GM19467 (cell line): ENCODE measurements at regions not wholly inside any gene's neighbourhood (a gene's known extent, or its start where the extent isn't known, plus 50 kb on each side); places are given as distances from the start of the nearest gene placed in this dataset.
"Not testable (repeated sequence)": the region's sequence is repeated elsewhere in the genome, so short reads cannot be mapped to it uniquely, and the experiment has no call there.

Experiments
- ATAC-seq: cut with Tn5 transposase; IDR thresholded peaks from one replicate; pipeline ENCODE4 v1.9.1; 2021; ENCODE audit warnings: mild to moderate bottlenecking, moderate library complexity; ENCODE audit not compliant: unreplicated experiment

DNA sequence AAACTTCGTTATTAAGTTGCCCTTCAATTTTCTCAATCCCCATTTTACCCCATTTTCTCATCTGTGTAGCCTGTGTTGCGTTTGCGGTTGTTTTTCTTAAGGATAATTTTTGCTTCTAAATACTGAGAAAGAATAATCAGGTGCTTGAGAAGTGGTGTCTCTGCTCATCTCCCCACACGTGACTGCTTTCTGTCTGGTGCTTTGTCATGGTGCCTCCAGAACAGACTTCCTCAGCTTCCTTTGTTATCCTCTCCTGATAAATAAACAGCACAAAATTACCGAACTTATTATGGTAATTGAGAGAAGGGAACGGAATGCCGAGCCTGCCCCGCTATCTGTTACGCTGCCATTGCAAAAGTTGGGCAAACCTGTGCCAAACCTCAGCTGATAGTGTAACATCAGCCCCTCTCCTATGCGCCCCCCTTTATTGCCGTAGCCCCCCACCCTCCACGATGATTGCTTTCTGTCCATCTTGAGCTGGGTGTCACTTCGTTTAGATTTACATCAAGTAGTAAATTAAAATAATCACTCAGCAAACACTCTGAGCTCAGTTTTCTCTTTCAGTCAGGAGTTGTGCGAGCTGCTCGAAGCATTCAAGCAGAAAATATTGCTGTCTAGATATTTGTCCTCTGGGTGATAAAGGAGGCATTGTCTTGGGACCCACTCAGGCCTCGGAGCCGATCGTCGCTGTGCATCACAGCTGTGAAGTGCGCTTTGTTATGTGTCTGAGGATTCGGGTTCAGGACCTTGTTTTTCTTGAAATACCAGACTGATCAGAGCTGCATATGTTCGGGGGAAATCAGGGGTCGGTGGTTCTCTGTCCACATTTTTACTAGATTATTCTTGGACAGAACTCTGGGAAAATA, 1008.5 kb upstream of the FANCL start:
- no peak for ATAC-seq

DNA sequence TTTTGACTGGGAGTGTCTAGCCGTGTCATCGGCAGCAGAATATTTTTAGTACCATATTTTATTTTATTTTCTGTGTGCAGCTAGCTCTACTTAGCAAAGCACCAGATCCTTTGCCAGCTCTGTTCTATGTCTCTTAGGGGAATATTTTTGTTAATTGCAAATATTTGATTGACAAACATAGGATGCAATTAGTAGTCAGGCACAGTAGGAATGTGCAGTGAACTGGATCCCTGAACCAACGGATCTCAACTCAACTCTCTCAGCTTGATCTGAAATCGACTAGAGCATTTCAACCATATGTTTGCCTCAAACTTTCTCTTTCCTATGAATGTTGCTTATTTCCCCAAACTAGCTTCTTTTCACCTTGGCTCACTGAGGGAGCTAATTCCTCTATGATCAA, 998.0 kb upstream of the FANCL start:
- ATAC-seq = no peak

DNA sequence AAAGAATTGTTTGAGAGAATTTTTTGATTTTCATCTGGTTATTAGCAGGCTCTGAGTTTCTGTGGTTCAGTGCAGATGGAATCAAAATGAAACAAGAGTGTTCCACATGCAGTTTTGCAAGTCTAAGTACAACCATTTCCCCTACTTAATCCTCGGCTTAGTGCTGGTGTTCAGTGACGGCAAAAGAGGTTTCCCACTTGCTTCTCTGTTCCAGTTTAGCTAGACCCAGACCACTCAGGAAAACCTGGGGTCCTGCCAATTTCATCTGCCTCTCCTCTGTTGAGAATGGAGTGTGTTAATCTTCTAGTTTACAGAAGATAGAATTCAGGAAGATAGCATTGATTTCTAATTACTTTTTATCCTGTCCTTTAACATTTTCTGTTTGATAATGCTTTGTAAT, 996.2 kb upstream of the FANCL start:
- no peak for ATAC-seq

DNA sequence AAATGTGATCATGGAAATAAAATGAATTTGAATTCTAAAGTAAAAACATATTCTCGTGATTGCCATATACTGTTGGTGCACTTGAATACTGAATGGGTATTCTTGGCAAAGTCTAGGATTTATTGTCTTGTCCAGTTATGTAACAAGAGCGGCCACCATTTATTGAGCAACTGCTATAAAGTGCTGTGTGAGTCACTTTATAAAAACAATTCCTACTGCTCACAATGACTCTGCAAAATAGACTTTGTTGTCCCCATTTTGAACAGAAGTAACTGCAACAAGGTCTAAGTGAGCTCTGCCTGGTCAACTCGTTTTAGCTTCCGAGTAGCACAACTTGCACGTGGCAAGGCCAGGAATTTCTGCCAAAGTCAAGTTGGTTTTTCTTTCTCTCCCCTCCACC, 995.6 kb upstream of the FANCL start:
- ATAC-seq = no peak

DNA sequence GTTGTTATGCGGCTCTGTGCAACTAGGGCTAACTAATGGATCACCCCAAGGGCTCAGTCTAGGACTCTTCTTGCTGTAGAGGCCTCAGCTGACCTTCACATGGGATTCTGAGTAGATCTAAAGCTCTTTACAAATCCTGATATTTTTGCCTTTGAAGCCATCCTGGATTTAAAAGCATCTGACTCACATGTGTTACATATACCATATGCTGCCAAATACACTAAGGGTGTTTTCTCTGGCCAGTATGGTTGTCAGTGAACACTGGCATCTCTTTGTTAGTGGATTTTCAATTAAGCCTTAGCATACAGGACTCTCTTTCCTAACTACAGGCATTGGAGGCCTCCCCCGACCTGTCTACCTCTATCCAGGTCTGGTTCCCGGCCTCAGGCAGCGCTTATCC, 992.8 kb upstream of the FANCL start:
- ATAC-seq = no peak

DNA sequence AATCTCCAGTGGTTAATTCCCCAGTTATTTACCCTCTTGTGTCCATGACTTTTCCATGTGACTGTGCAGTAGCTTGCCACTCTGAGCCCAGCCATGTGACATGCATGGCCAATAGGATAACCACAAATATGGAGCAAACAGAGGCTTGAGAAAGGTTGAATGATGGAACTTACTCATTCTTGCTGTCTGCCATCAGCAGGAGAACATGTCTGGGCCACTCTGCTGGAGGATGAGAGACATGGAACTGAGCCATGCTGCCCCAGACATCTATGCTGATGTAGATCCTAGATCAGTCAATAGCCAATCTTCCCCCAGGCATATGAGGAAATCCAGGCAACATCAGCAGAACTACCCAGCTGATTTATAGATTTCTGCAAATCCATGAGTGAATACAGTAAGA, 992.3 kb upstream of the FANCL start:
- ATAC-seq = no peak

DNA sequence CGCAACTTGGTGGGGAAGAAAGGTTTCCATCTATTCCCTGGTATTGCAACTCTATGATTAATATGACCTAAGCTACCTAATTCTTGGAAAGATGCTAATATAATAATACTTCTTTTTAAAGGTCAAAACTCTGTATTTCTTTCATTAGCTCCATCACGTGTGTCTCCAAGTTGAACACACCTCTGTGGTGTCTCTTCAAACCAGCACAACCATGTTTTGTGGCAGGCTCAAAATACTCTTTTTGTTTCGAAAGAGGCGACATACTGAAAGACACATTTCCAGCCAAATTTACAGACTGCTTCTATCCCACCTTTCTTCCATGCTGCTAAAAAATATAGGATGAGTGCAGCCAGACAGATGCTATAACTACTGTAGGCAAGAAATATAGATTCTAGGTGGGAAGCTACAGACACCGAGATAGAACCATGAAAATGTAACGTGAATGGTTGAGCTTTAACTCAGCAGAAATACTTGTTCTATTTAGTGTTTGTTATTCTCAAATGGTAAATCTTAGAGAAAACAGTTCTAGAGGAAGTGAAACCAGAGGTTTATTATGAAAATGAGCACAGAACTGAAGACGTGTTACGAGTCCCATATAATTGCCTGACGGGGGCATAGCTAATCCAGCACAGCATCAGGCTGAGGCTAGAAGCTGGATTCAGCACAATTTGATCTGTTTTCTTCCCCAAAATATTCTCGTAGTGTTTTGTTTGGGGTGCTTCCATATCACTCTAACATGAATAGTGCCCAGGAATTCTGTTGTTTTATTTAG, 991.5 kb upstream of the FANCL start:
- ATAC-seq = peak; percentile 91

- ATAC-seq = not testable (repeated sequence)
Observed at GRCh38 chr2:59226362-59226761, 985.2 kb upstream of the FANCL start.

- no peak for ATAC-seq
Observed at GRCh38 chr2:59223742-59224141, 982.6 kb upstream of the FANCL start.

GRCh38 chr2:59217360-59217759, 976.2 kb upstream of the FANCL start:
- no peak for ATAC-seq

- no peak for ATAC-seq
Observed at GRCh38 chr2:59206361-59206760, 965.2 kb upstream of the FANCL start.

GRCh38 chr2:59204040-59204439, 962.9 kb upstream of the FANCL start:
- no peak for ATAC-seq

- ATAC-seq = no peak
Observed at GRCh38 chr2:59196491-59196890, 955.4 kb upstream of the FANCL start.

DNA sequence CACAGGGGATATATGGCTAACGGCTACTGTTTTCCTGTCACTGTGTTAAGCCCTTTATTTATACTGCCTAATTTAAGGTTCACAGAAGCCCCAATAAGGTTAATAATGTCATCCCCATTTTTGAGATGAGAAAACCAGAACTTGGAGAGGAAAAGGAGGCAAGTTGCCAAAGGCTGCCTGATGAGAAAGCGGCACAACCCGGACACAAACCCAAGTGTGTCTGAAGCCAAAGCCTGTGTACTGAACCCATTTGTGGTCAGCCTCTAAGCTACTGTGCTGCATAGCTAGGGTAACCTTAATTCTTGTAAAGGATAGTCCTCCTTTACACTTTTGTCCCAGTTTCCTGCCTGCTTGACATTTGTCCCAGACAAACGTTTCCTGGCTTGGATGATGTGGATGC, 954.7 kb upstream of the FANCL start:
- no peak for ATAC-seq

DNA sequence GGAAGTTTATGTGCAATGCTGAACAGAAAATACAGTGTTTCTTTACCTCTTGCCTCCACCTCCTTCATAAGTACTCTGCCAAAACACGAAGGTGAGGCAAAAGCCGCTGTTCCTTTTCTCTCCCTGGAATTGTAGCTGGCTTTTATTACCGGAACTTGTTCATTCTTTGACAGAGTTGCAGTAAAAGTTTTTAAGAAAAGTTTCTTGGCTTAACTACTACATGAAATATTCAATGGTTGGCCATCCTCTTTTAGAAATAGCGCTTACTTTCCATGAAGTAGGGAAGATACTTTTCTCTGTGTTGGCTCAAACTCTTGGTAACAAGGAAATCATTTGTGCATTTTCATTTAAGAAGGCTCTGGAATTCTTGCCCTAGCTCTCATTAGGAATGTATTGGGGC, 950.7 kb upstream of the FANCL start:
- no peak for ATAC-seq

GRCh38 chr2:59190518-59190917, 949.4 kb upstream of the FANCL start:
- ATAC-seq = no peak

- no peak for ATAC-seq
Observed at GRCh38 chr2:59184276-59185020, 943.3 kb upstream of the FANCL start.

DNA sequence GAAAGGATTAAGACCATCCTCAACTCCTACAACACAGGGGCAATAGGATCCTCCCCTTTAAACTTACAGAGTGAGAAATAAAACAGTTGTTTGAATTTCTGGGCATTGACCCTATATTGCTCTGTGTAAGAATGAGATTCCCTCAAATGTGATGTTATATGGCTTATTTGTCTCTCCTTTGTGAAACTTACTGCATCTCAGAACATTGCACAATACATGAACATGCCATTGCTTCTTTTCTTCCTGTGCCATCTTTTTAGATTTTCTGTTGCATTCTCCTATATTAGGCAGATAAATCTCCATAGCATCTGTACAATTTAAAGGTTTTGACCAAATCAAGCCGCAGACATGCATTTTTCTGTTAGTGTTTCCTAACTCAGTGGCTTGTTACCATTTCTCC, 941.9 kb upstream of the FANCL start:
- no peak for ATAC-seq

DNA sequence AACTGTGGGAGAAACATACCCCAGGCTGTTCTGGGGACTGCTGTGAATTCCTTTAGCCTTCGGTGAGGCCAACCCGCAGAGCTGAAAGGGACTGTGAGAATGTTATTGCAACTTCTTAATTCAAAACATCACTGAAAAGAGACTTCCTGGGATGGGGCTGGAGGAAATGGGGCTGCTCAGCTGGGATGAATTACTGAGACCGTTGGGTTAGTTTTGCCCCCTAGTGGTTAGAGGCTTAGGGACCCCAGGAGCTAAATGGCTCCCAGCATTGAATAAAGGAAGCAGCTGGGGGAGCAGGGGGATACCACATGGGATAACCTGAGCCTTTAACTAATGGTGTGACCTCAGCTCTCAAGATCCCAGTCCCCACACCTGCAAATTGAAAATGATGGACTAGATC, 941.1 kb upstream of the FANCL start:
- no peak for ATAC-seq

DNA sequence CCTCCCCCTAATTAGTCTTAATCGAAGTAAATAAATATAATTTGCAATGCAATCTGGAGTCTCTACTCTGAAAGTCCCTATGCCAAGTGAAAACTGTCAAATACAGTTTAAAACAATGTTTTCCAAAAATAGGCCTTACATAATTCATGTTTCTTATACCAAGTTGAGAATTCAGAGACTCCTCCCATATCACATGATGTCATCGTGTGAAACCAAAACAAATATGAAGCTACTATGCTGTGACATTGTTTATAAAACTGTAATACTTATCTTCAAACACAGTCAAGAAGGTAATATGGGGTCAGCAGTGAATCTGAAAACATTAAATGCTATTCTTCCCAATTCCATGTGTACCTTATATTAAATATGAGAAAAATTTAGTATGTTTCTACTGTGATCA, 940.2 kb upstream of the FANCL start:
- ATAC-seq = no peak

- no peak for ATAC-seq
Observed at GRCh38 chr2:59180621-59181020, 939.5 kb upstream of the FANCL start.

- ATAC-seq = no peak
Observed at GRCh38 chr2:59180111-59180510, 939.0 kb upstream of the FANCL start.
